ENCODE measurements at regions not wholly inside any gene's neighbourhood (a gene's known extent, or its start where the extent isn't known, plus 50 kb on each side); places are given as distances from the start of the nearest gene placed in this dataset.

DNA sequence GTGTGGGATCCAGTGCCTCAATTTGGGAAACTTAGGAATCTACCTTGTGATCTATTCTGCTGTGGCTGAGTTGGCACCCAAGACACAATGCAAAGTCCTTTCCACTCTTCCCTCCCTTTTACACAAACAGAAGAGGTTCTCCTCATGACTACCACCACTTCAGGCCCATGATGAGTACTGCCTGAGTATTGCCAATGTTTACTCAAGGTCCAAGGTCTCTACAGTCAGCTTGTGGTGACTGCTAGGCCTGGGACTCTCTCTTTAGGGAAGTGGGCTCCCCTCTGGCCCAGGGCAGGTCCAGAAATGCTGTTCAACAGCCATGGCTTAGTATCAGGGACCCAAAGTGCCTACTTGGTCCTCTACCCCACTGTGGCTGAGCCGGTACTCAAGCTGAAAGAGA lies 56.8 kb upstream of the PEX5L start (continued):
- TF ChIP-seq, protein P1, sequence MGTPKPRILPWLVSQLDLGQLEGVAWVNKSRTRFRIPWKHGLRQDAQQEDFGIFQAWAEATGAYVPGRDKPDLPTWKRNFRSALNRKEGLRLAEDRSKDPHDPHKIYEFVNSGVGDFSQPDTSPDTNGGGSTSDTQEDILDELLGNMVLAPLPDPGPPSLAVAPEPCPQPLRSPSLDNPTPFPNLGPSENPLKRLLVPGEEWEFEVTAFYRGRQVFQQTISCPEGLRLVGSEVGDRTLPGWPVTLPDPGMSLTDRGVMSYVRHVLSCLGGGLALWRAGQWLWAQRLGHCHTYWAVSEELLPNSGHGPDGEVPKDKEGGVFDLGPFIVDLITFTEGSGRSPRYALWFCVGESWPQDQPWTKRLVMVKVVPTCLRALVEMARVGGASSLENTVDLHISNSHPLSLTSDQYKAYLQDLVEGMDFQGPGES (IDR thresholded peaks at IDR 0.05; ENCODE audit: low read depth, low read length): no peak

DNA sequence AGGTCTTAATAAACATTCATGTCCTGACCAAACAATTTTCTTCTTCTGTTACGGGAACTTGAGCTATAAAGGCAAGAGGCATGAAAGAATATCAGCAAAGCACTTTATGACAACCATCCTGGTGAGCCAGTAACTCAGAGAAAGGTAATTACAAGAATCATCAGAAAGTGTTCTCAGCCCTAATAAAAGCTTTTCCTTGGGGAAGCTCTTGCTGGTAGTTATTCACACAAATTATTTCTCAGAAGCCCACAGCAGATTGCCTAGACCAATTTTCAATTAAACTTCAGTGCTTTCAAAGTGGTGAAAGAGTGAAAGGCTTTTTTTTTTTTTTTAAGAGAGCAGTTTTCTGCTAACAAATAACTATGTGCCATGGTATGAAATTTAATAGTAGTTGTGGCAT lies 60.9 kb upstream of the PEX5L start:
- Histone ChIP-seq H3K9ac (no peak overlapping the region), H3K27me3 (ENCODE audit: insufficient read depth) (no peaks in the 10 kb centered on the region), H3K4me2 (no peak overlapping the region), H3F3A (replicated peaks; ENCODE audit: insufficient read depth) (no peaks in the 10 kb centered on the region), H3K9me3 (no peaks in the 10 kb centered on the region), H3K9me2 (no peaks in the 10 kb centered on the region), H3K36me3 (replicated peaks in 1 of 2; ENCODE audit: control insufficient read depth in 1 of 2, insufficient read depth in 2 of 2, low read length in 1 of 2) (no peaks in the 10 kb centered on the region), H4K20me1 (ENCODE audit: insufficient read depth) (no peaks in the 10 kb centered on the region), H3K4me1 (ENCODE audit: control insufficient read depth in 1 of 2, insufficient read depth in 2 of 2, low read depth in 1 of 2, low read length in 1 of 2) (no peaks in the 10 kb centered on the region), H3K79me2 (ENCODE audit: insufficient read depth) (no peaks in the 10 kb centered on the region), H2AFZ (ENCODE audit: low read depth) (no peak overlapping the region), H3K4me3 (ENCODE audit: low read depth in 2 of 2, low read length in 1 of 2) (no peak overlapping the region), H3K27ac (ENCODE audit: low read depth in 2 of 2, low read length in 1 of 2) (no peak overlapping the region)
- no peak for DNase-seq
- no peak for TF ChIP-seq RFX5 (IDR thresholded peaks at IDR 0.05; ENCODE audit: low read length)
- no peak for TF ChIP-seq TEAD4 (IDR thresholded peaks at IDR 0.05; ENCODE audit: borderline replicate concordance, insufficient read depth)
- TF ChIP-seq GABPA (IDR thresholded peaks at IDR 0.05; ENCODE audit: low read depth): no peak
- TF ChIP-seq, protein P2, sequence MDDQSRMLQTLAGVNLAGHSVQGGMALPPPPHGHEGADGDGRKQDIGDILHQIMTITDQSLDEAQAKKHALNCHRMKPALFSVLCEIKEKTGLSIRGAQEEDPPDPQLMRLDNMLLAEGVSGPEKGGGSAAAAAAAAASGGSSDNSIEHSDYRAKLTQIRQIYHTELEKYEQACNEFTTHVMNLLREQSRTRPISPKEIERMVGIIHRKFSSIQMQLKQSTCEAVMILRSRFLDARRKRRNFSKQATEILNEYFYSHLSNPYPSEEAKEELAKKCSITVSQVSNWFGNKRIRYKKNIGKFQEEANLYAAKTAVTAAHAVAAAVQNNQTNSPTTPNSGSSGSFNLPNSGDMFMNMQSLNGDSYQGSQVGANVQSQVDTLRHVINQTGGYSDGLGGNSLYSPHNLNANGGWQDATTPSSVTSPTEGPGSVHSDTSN (IDR thresholded peaks at IDR 0.05): no peak
- TF ChIP-seq TAF1 (IDR thresholded peaks at IDR 0.05; ENCODE audit: borderline replicate concordance, low read depth, low read length): no peak
- 13% methylated on average over 1 of the region's 1 CpG for WGBS (ENCODE audit: low lambda C conversion rate)
- ChIA-PET POLR2A (no interaction called here), CTCF (no interaction called here)

DNA sequence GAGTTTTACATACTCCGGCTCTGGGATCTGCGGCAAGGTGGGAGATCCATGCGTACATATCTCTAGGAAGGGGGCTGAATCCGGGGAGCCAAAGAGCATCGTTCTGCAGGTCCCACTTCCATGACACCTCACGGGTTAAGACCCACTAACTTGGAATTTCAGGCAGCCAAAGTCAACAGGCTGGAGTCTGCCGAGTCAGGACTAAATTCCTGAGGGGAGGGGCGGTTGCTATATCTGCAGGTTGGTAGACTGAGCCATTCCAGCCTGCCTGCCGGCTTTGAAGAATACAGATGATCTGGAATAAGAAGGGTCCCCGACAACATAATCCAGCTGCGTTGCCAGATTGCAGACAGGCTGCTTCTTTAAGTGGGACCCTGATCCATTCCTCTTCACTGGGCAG lies 65.4 kb upstream of the PEX5L start:
- Histone ChIP-seq H3F3A (replicated peaks; ENCODE audit: insufficient read depth) (no peaks in the 10 kb centered on the region), H3K4me2 (no peak overlapping the region), H3K4me1 (ENCODE audit: control insufficient read depth in 1 of 2, insufficient read depth in 2 of 2, low read depth in 1 of 2, low read length in 1 of 2) (no peaks in the 10 kb centered on the region), H4K20me1 (ENCODE audit: insufficient read depth) (no peaks in the 10 kb centered on the region), H3K9ac (no peak overlapping the region), H3K9me2 (no peaks in the 10 kb centered on the region), H3K36me3 (replicated peaks in 1 of 2; ENCODE audit: control insufficient read depth in 1 of 2, insufficient read depth in 2 of 2, low read length in 1 of 2) (no peaks in the 10 kb centered on the region), H2AFZ (ENCODE audit: low read depth) (no peak overlapping the region), H3K79me2 (ENCODE audit: insufficient read depth) (no peaks in the 10 kb centered on the region), H3K9me3 (no peaks in the 10 kb centered on the region), H3K27ac (ENCODE audit: low read depth in 2 of 2, low read length in 1 of 2) (no peak overlapping the region), H3K27me3 (ENCODE audit: insufficient read depth) (no peaks in the 10 kb centered on the region), H3K4me3 (ENCODE audit: low read depth in 2 of 2, low read length in 1 of 2) (no peak overlapping the region)
- 16% methylated on average over 3 of the region's 11 CpGs for WGBS (ENCODE audit: low lambda C conversion rate)
- DNase-seq: no peak
- ChIA-PET POLR2A (no interaction called here), CTCF (no interaction called here)
- TF ChIP-seq, protein P3, sequence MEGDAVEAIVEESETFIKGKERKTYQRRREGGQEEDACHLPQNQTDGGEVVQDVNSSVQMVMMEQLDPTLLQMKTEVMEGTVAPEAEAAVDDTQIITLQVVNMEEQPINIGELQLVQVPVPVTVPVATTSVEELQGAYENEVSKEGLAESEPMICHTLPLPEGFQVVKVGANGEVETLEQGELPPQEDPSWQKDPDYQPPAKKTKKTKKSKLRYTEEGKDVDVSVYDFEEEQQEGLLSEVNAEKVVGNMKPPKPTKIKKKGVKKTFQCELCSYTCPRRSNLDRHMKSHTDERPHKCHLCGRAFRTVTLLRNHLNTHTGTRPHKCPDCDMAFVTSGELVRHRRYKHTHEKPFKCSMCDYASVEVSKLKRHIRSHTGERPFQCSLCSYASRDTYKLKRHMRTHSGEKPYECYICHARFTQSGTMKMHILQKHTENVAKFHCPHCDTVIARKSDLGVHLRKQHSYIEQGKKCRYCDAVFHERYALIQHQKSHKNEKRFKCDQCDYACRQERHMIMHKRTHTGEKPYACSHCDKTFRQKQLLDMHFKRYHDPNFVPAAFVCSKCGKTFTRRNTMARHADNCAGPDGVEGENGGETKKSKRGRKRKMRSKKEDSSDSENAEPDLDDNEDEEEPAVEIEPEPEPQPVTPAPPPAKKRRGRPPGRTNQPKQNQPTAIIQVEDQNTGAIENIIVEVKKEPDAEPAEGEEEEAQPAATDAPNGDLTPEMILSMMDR (IDR thresholded peaks at IDR 0.05): no peak
- no peak for TF ChIP-seq RAD21 (IDR thresholded peaks at IDR 0.05; ENCODE audit: low read length)
- no peak for TF ChIP-seq ELF1 (IDR thresholded peaks at IDR 0.05)
- TF ChIP-seq, protein P4, sequence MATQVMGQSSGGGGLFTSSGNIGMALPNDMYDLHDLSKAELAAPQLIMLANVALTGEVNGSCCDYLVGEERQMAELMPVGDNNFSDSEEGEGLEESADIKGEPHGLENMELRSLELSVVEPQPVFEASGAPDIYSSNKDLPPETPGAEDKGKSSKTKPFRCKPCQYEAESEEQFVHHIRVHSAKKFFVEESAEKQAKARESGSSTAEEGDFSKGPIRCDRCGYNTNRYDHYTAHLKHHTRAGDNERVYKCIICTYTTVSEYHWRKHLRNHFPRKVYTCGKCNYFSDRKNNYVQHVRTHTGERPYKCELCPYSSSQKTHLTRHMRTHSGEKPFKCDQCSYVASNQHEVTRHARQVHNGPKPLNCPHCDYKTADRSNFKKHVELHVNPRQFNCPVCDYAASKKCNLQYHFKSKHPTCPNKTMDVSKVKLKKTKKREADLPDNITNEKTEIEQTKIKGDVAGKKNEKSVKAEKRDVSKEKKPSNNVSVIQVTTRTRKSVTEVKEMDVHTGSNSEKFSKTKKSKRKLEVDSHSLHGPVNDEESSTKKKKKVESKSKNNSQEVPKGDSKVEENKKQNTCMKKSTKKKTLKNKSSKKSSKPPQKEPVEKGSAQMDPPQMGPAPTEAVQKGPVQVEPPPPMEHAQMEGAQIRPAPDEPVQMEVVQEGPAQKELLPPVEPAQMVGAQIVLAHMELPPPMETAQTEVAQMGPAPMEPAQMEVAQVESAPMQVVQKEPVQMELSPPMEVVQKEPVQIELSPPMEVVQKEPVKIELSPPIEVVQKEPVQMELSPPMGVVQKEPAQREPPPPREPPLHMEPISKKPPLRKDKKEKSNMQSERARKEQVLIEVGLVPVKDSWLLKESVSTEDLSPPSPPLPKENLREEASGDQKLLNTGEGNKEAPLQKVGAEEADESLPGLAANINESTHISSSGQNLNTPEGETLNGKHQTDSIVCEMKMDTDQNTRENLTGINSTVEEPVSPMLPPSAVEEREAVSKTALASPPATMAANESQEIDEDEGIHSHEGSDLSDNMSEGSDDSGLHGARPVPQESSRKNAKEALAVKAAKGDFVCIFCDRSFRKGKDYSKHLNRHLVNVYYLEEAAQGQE (IDR thresholded peaks at IDR 0.05; ENCODE audit: low read depth, low read length): no peak
- no peak for TF ChIP-seq GATA2 (CRISPR knock-in tag; IDR thresholded peaks at IDR 0.05)
- TF ChIP-seq, protein P5, sequence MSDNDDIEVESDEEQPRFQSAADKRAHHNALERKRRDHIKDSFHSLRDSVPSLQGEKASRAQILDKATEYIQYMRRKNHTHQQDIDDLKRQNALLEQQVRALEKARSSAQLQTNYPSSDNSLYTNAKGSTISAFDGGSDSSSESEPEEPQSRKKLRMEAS (IDR thresholded peaks at IDR 0.05; ENCODE audit: low read depth): no peak
- TF ChIP-seq FOXM1 (IDR thresholded peaks at IDR 0.05; ENCODE audit: low read depth): no peak
- no peak for TF ChIP-seq RXRA (IDR thresholded peaks at IDR 0.05; ENCODE audit: borderline replicate concordance, low read depth)
- TF ChIP-seq GABPA (IDR thresholded peaks at IDR 0.05; ENCODE audit: low read depth): no peak
- TF ChIP-seq, protein P6, sequence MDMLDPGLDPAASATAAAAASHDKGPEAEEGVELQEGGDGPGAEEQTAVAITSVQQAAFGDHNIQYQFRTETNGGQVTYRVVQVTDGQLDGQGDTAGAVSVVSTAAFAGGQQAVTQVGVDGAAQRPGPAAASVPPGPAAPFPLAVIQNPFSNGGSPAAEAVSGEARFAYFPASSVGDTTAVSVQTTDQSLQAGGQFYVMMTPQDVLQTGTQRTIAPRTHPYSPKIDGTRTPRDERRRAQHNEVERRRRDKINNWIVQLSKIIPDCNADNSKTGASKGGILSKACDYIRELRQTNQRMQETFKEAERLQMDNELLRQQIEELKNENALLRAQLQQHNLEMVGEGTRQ (IDR thresholded peaks at IDR 0.05; ENCODE audit: borderline replicate concordance, low read depth, low read length): no peak
- no peak for TF ChIP-seq NFIC (IDR thresholded peaks at IDR 0.05; ENCODE audit: borderline replicate concordance)

Data from SK-N-SH (cell line).